Osteoblast (primary cell): ENCODE measurements at regions not wholly inside any gene's neighbourhood (a gene's known extent, or its start where the extent isn't known, plus 50 kb on each side); places are given as distances from the start of the nearest gene placed in this dataset.
A peak's percentile ranks its signal among the peaks of the same experiment; 100 is the strongest.

ENCODE experiments used
- DNase-seq: peaks from one replicate; pipeline ENCODE4 v3.0.0; 2011; ENCODE audit warnings: low spot score, mixed read lengths; ENCODE audit not compliant: insufficient read length; ENCODE audit errors: missing footprints
- H2AFZ ChIP-seq: 2 replicates; pipeline ENCODE4 v1.6.0; 2011; ENCODE audit warnings: mild to moderate bottlenecking, low read length
- H3K27ac ChIP-seq: 2 replicates; pipeline ENCODE4 v1.5.1; 2011; ENCODE audit warnings: mild to moderate bottlenecking, low read depth, low read length, moderate library complexity
- H3K27me3 ChIP-seq: 2 replicates; pipeline ENCODE4 v1.6.0; 2012; ENCODE audit warnings: mild to moderate bottlenecking, control low read depth, inconsistent platforms, low read length, moderate library complexity; ENCODE audit not compliant: insufficient read depth
- H3K36me3 ChIP-seq: 2 replicates; pipeline ENCODE4 v1.5.1; 2011; ENCODE audit warnings: mild to moderate bottlenecking, low read length, control low read depth, moderate library complexity; ENCODE audit not compliant: insufficient read depth
- H3K4me1 ChIP-seq: 2 replicates; pipeline ENCODE4 v1.5.1; 2011; ENCODE audit warnings: mild to moderate bottlenecking, low read length, control low read depth, moderate library complexity; ENCODE audit not compliant: insufficient read depth
- H3K4me2 ChIP-seq: 2 replicates; pipeline ENCODE4 v1.6.0; 2011; ENCODE audit warnings: mild to moderate bottlenecking, low read length; ENCODE audit not compliant: insufficient read depth
- H3K4me3 ChIP-seq: fragments of 200-600 bp; sonication (generic); 3 replicates; pipeline ENCODE4 v1.5.1; 2012; ENCODE audit warnings: mild to moderate bottlenecking, low read length, inconsistent platforms; ENCODE audit not compliant: insufficient read depth
- H3K79me2 ChIP-seq: 2 replicates; pipeline ENCODE4 v1.6.0; 2012; ENCODE audit warnings: mild to moderate bottlenecking, low read length, control low read depth, inconsistent platforms; ENCODE audit not compliant: insufficient read depth
- H3K9me3 ChIP-seq: 2 replicates; pipeline ENCODE4 v1.5.1; 2011; ENCODE audit warnings: low read depth, low read length, control low read depth
- H4K20me1 ChIP-seq: 2 replicates; pipeline ENCODE4 v1.6.0; 2012; ENCODE audit warnings: mild to moderate bottlenecking, low read length, control low read depth; ENCODE audit not compliant: insufficient read depth
- TF ChIP-seq, protein P1 (sequence below): IDR thresholded peaks from 2 replicates; pipeline ENCODE4 v1.5.1; 2011; ENCODE audit warnings: mild to moderate bottlenecking, low read depth, low read length, moderate library complexity; ENCODE audit errors: extremely low read depth

DNA sequence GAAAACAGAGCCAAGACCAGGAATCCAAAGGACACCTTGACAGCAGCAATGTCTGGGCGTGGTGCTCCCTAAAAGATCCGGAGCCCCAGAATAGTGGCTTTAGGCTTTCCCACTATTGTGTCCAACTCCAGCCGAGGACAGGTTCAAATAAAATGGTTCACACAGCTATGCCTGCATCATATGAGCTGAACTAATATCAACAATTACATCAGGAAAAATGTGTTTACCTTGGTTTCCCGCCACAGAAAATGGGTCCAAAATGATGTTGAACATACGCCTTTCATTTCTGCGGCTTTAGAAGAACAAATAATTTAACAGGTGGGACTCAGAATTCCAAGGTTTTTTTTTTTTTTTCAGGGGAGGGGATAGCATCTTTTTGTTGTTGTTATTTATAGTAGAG is 93.6 kb downstream of the OSR1 start:
- H3K27ac ChIP-seq: no peak overlapping the region
- no peak for DNase-seq
- no peaks in the 10 kb centered on the region for H3K79me2 ChIP-seq
- H3K9me3 ChIP-seq: no peaks in the 10 kb centered on the region
- no peaks in the 10 kb centered on the region for H3K4me1 ChIP-seq
- H3K4me2 ChIP-seq: no peak overlapping the region
- H4K20me1 ChIP-seq: no peaks in the 10 kb centered on the region
- TF ChIP-seq, protein P1, sequence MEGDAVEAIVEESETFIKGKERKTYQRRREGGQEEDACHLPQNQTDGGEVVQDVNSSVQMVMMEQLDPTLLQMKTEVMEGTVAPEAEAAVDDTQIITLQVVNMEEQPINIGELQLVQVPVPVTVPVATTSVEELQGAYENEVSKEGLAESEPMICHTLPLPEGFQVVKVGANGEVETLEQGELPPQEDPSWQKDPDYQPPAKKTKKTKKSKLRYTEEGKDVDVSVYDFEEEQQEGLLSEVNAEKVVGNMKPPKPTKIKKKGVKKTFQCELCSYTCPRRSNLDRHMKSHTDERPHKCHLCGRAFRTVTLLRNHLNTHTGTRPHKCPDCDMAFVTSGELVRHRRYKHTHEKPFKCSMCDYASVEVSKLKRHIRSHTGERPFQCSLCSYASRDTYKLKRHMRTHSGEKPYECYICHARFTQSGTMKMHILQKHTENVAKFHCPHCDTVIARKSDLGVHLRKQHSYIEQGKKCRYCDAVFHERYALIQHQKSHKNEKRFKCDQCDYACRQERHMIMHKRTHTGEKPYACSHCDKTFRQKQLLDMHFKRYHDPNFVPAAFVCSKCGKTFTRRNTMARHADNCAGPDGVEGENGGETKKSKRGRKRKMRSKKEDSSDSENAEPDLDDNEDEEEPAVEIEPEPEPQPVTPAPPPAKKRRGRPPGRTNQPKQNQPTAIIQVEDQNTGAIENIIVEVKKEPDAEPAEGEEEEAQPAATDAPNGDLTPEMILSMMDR: no peak
- no peaks in the 10 kb centered on the region for H3K36me3 ChIP-seq
- H2AFZ ChIP-seq: no peak overlapping the region
- no peak overlapping the region for H3K4me3 ChIP-seq
- no peaks in the 10 kb centered on the region for H3K27me3 ChIP-seq

DNA sequence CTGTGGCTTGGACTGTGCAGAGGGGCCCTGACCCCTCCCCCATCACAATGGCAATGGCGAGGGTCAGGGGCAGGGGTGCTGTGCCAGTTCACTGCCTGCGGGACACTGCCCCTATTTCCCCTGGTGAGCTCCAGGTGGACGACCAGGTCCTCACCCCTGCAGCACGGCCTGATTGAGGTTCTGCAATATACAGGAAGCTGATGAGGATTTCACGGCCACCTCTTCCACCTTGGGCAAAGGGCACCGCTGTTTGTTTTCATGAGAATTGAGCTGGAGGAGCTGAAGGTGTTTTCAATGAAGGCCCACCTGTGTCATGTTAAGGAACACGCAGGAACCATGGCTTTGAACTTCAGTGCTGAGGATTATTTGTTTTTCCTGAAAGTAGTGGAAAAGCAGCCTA is 96.3 kb downstream of the OSR1 start:
- no peak for DNase-seq
- Histone ChIP-seq H3K36me3 (no peaks in the 10 kb centered on the region), H2AFZ (no peak overlapping the region), H3K4me1 (peaks cover under 1% of the 10 kb centered on the region), H4K20me1 (no peaks in the 10 kb centered on the region), H3K4me2 (no peak overlapping the region), H3K4me3 (no peak overlapping the region), H3K79me2 (no peaks in the 10 kb centered on the region), H3K9me3 (no peaks in the 10 kb centered on the region), H3K27me3 (no peaks in the 10 kb centered on the region), H3K27ac (no peak overlapping the region)
- TF ChIP-seq, protein P1: no peak

DNA sequence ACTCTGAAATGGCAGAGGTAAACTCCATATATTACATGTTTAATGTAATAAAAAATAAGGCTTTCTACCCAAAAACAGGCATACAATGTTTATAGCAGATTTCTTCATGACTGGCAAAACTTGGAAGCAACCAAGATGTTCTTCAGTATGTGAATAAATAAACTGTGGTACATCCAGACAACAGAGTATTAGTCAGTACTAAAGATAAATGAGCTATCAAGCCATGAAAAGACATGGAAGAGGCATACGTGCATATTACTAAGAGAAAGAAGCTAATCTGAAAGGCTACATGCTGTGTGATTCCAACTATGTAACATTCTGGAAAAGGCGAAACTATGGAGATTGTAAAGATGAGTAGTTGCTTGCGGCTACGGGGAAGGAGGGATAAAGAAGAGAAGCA is 97.4 kb downstream of the OSR1 start:
- Histone ChIP-seq H3K9me3 (no peaks in the 10 kb centered on the region), H3K4me1 (peaks cover 10% of the 10 kb centered on the region), H3K4me2 (no peak overlapping the region), H3K79me2 (no peaks in the 10 kb centered on the region), H2AFZ (no peak overlapping the region), H4K20me1 (no peaks in the 10 kb centered on the region), H3K36me3 (no peaks in the 10 kb centered on the region), H3K27ac (no peak overlapping the region), H3K27me3 (no peaks in the 10 kb centered on the region), H3K4me3 (no peak overlapping the region)
- TF ChIP-seq, protein P1: no peak
- DNase-seq: no peak

GRCh38 chr2:19256121-19256601 is 102.3 kb downstream of the OSR1 start:
- Histone ChIP-seq H2AFZ (no peak overlapping the region), H3K27me3 (no peaks in the 10 kb centered on the region), H4K20me1 (no peaks in the 10 kb centered on the region), H3K4me2 (no peak overlapping the region), H3K27ac (peak overlapping the region; percentile 42), H3K9me3 (no peaks in the 10 kb centered on the region), H3K79me2 (no peaks in the 10 kb centered on the region), H3K36me3 (no peaks in the 10 kb centered on the region), H3K4me3 (no peak overlapping the region), H3K4me1 (peaks cover 15% of the 10 kb centered on the region)
- peak; percentile 85 for DNase-seq
- TF ChIP-seq, protein P1: no peak
